IPS DF 6.9 (cell line): ENCODE measurements at regions not wholly inside any gene's neighbourhood (a gene's known extent, or its start where the extent isn't known, plus 50 kb on each side); places are given as distances from the start of the nearest gene placed in this dataset.
"Not testable (repeated sequence)": the region's sequence is repeated elsewhere in the genome, so short reads cannot be mapped to it uniquely, and the experiment has no call there.

Experiments used
- DNase-seq: peaks from one replicate; pipeline ENCODE4 v3.0.0-alpha.2; 2013; ENCODE audit warnings: low read depth, low spot score
- H3K27ac ChIP-seq: one replicate; pipeline ENCODE4 v1.5.1; 2013; ENCODE audit warnings: low read length, control low read depth
- H3K27me3 ChIP-seq: 2 replicates; pipeline ENCODE4 v1.6.1; 2013; ENCODE audit warnings: mild to moderate bottlenecking, low read length; ENCODE audit not compliant: control insufficient read depth, insufficient read depth
- H3K36me3 ChIP-seq: 2 replicates; pipeline ENCODE4 v1.6.1; 2013; ENCODE audit warnings: low read length; ENCODE audit not compliant: control insufficient read depth, insufficient read depth
- H3K4me1 ChIP-seq: 2 replicates; pipeline ENCODE4 v1.6.1; 2013; ENCODE audit warnings: low read length; ENCODE audit not compliant: control insufficient read depth, insufficient read depth
- H3K4me3 ChIP-seq: 2 replicates; pipeline ENCODE4 v1.5.1; 2013; ENCODE audit warnings: mild to moderate bottlenecking, low read length
- H3K9me3 ChIP-seq: 2 replicates; pipeline ENCODE4 v1.6.1; 2013; ENCODE audit warnings: low read length, inconsistent platforms; ENCODE audit not compliant: control insufficient read depth, insufficient read depth
- WGBS: extraction: QIAGEN DNeasy Blood & Tissue Kit; methylation state at CpG from one replicate; pipeline ENCODE4 v1.1.7; 2013; ENCODE audit warnings: mixed read lengths, missing lambda C conversion rate; ENCODE audit not compliant: insufficient read length, insufficient coverage; 5-methylcytosine and 5-hydroxymethylcytosine counted together

DNA sequence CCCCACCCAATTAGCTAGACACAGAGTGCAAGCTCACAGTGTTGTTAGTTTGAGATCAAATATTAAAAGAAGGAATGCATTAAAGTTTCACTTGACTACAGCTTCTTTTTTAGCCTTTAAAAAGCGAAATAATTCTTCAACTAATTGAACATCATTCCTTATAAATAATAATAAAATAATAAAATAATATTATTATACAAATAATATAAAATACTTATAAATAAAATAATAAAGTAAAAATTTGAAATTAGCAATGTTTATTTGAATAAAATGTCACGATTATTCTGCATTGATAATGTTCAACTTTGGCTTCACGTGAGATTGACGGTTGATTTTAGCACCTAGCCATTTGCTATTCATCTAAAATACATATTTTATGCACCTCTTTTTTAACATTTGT is 819.3 kb downstream of the FRK start:
- Histone ChIP-seq H3K9me3 (no peaks in the 10 kb centered on the region), H3K27me3 (no peaks in the 10 kb centered on the region; the same call in 1 of the 2 replicates), H3K4me3 (no peak overlapping the region), H3K27ac (no peak overlapping the region), H3K36me3 (no peaks in the 10 kb centered on the region), H3K4me1 (no peaks in the 10 kb centered on the region)
- WGBS, result 100% methylated on average over 1 of the region's 4 CpGs
- no peak for DNase-seq

DNA sequence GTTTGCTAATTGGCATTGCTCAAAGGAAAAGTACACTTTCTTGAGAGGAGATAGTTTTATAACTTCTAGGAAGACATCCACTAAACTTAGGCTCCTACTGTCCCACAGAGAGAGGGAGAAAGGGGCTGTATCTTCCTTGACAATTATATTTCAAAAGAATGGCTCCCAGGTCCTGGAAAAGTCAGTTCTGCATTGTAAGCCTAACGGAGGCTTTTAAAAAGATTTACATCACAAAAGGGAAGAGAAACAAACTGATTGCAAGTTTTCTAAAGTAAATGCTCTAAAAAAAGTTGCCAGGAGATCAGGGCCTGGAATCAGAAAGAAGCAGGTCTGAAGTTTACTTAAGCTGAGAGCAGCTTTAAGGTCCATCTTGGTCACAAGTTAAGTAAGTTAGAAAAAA is 839.5 kb downstream of the FRK start:
- no peaks in the 10 kb centered on the region for H3K36me3 ChIP-seq
- no peak overlapping the region for H3K4me3 ChIP-seq
- no CpG with 5 or more reads among the region's 1 CpG for WGBS
- H3K27ac ChIP-seq, result no peak overlapping the region
- no peaks in the 10 kb centered on the region for H3K4me1 ChIP-seq
- H3K9me3 ChIP-seq, result no peaks in the 10 kb centered on the region
- DNase-seq, result no peak
- H3K27me3 ChIP-seq, result peaks cover 7% of the 10 kb centered on the region

DNA sequence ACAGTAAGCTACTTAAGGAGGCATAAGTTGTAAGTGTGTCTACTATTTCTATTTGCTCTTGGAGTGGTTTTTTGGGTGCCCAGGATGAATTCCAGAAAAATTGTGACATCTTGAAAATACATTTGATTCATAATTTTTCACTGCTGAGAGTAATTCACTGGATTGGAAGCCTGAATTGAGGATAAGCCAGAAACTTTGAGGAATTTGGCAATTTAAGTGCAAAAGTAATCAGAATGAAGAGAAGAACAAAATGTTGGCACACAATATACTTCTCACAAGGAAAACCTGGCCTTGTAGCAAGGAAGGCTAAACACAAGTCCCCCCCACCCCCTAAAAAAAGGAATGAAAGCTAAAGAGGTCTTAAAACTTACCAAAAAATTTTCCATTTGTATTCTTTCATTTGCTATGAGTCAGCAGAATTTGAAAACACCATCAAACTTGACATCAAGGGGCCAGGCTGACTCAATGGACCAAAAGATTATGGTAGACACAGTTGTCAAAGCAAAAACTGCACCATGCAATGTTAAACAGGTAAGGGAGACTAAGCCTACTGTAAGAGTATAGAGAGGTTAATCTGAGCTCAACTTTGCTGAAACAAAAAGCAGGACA is 840.0 kb downstream of the FRK start:
- DNase-seq, result no peak

DNA sequence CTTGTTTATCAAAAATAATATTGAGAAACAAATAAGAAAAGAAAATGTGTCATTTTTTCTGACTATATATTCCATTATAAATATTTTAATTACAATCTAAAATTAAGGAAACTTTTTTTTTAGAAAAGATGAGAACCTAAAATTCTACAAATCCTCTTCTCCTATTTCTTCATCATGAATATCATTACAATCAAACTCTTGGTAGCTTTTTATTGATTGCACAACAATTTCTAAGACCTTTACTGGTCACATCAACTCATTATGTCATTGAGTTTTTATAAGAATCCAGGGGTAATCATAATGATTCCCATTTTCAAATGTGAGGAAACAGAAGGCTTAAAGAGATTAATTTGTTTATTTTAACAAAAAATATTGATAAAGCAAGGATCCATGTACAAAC is 841.0 kb downstream of the FRK start:
- no peak for DNase-seq
- H3K27me3 ChIP-seq, result peaks cover 7% of the 10 kb centered on the region
- H3K4me1 ChIP-seq, result no peaks in the 10 kb centered on the region
- no peak overlapping the region for H3K27ac ChIP-seq
- H3K4me3 ChIP-seq, result no peak overlapping the region
- H3K36me3 ChIP-seq, result no peaks in the 10 kb centered on the region
- H3K9me3 ChIP-seq, result no peaks in the 10 kb centered on the region

More for the DNA sequence above, 840.0 kb downstream of the FRK start:
- Histone ChIP-seq H3K4me1 (no peaks in the 10 kb centered on the region), H3K27ac (no peak overlapping the region), H3K36me3 (no peaks in the 10 kb centered on the region), H3K27me3 (peaks cover 7% of the 10 kb centered on the region), H3K4me3 (no peak overlapping the region), H3K9me3 (no peaks in the 10 kb centered on the region)

DNA sequence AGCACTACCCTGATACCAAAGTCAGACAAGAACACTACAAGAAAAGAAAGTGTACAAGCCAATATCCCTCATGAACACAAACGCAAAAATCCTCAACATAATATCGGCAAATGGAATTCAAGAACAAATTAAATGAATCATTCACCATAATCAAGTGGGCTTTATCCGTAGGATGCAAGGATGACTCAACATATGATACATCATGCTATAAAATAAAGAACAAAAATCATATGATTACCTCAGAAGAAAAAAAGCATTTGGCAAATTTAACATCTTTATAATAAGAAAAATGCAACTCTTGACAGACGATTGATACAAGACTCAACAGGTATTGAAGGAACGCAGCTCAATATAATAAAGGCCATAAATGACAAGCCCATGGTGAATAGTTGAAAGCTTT is 843.9 kb downstream of the FRK start:
- WGBS, result no CpG with 5 or more reads among the region's 5 CpGs
- Histone ChIP-seq H3K9me3 (no peaks in the 10 kb centered on the region), H3K36me3 (no peaks in the 10 kb centered on the region), H3K27me3 (peaks cover 5% of the 10 kb centered on the region), H3K4me3 (no peak overlapping the region), H3K27ac (no peak overlapping the region), H3K4me1 (no peaks in the 10 kb centered on the region)
- no peak for DNase-seq

DNA sequence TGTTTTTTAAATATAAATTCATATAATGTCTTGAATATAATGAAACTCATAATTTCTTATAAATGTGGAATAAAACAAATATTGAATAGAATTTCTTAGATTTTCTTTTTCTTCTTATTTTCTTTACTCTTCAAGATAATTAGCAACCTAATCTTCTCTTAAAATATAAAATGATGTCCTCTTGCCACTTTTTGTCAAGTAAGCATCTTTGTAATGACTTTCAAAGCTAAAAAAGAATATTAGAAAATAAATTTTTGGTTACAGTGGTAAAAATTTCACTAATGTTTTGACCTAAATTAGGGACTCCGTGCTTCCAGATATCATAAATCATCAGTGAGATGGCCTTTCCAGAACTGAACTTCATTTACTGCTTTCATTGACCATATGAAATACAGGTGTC is 846.4 kb downstream of the FRK start:
- no peak for DNase-seq

DNA sequence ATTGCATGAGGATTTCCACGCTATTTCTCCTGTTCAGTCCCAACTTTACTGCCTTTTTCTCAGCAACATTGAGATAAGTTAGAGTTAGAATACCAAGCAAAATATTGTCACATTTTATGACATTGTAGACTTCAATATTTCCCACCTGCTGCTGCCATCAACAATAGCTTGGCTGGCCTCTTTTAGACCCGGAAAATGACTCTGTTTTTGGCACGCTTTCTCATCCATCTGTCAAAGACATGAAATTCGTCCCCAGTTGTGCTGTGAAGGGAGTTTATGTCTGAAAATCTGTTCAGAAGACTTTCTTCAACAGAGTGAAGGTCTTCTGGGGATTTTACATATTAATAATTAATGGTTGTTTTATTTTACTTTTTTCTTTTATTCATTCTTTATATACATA is 857.3 kb downstream of the FRK start:
- Histone ChIP-seq H3K4me3 (no peak overlapping the region), H3K4me1 (no peaks in the 10 kb centered on the region), H3K27me3 (no peaks in the 10 kb centered on the region), H3K9me3 (no peaks in the 10 kb centered on the region), H3K27ac (no peak overlapping the region), H3K36me3 (no peaks in the 10 kb centered on the region)
- WGBS, result no CpG with 5 or more reads among the region's 4 CpGs
- DNase-seq, result no peak

More for the DNA sequence above, 846.4 kb downstream of the FRK start:
- no peaks in the 10 kb centered on the region for H3K9me3 ChIP-seq
- no peak overlapping the region for H3K27ac ChIP-seq
- no peaks in the 10 kb centered on the region for H3K4me1 ChIP-seq
- no peak overlapping the region for H3K4me3 ChIP-seq
- no peaks in the 10 kb centered on the region for H3K27me3 ChIP-seq
- H3K36me3 ChIP-seq, result no peaks in the 10 kb centered on the region
- no CpG with 5 or more reads among the region's 1 CpG for WGBS

DNA sequence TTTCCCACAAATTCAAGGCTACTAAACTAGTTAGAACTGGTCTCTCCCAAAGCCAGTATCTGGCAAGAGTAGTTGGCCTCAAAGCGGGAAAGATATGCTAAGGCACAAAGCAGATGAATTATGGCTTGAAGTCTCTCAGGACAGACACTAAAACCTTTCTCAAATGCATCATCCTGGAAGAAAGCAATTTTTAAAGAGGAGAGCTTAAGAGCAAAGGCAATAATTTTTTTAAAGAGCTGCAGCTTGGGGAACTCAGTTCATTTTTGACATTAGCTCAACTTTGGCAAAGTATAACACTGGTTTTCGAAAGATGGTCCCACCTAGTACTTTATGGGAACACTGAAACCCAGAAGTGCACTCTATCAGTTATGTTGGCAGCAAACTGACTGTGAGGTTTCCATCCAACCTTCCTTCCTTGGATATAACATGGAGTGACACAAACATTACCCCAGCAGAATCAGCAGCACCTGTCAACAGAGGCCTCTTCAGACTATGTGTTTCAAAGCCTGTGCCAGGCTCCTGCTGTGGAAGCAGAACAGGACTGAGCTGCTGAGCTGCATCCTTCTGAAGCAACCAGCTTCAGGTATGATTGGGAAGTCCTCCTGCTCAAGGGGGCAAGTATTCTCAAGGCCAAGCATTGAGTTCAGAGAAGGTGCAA is 852.3 kb upstream of the HS3ST5 start:
- no peak for DNase-seq
- Histone ChIP-seq H3K36me3 (no peaks in the 10 kb centered on the region), H3K27ac (no peak overlapping the region), H3K27me3 (no peaks in the 10 kb centered on the region), H3K4me1 (no peaks in the 10 kb centered on the region), H3K4me3 (no peak overlapping the region), H3K9me3 (no peaks in the 10 kb centered on the region)
- no CpG with 5 or more reads among the region's 2 CpGs for WGBS

DNA sequence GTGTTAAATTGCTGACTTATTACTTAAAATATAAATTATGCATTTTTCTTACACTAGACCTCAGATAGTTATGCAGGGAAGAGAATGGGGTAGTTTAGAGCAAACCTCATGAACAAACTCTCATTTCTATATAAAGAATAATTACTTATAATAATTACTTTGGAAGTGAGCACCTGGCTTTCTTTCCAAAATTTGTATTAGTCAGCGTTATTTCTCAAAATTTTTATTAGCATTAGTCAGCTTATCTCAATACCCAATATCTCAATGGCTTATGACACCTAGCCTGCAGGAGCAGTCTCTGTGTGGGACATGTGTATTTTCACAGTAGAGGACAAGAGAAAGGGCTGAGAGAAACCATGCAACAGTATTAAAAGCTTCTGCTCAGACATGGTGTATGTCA is 849.2 kb upstream of the HS3ST5 start:
- no CpG with 5 or more reads among the region's 1 CpG for WGBS
- Histone ChIP-seq H3K27me3 (no peaks in the 10 kb centered on the region), H3K4me1 (no peaks in the 10 kb centered on the region), H3K9me3 (no peaks in the 10 kb centered on the region), H3K4me3 (no peak overlapping the region), H3K27ac (no peak overlapping the region), H3K36me3 (no peaks in the 10 kb centered on the region)
- no peak for DNase-seq

DNA sequence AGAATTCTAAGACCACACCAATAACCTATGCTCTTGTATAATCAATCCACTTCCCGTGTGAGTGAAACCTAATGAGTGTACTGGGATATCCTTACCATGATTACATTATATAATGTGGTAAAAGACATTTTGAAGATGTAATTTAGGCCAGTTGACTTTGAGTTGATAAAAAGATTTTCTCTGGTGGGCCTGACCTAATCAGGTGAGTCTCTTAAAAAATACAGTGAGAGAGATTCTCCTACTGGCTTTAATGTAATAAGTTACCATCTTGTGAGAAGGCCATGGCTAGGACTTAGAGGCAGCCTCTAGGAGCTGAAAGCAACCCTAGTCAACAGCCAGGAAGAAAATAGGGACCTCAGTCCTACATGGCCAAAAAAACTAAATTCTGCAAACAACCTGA is 847.7 kb upstream of the HS3ST5 start:
- Histone ChIP-seq H3K27ac (no peak overlapping the region), H3K27me3 (no peaks in the 10 kb centered on the region), H3K36me3 (no peaks in the 10 kb centered on the region), H3K4me3 (no peak overlapping the region), H3K4me1 (no peaks in the 10 kb centered on the region), H3K9me3 (no peaks in the 10 kb centered on the region)
- no CpG with 5 or more reads among the region's 1 CpG for WGBS
- DNase-seq, result no peak

DNA sequence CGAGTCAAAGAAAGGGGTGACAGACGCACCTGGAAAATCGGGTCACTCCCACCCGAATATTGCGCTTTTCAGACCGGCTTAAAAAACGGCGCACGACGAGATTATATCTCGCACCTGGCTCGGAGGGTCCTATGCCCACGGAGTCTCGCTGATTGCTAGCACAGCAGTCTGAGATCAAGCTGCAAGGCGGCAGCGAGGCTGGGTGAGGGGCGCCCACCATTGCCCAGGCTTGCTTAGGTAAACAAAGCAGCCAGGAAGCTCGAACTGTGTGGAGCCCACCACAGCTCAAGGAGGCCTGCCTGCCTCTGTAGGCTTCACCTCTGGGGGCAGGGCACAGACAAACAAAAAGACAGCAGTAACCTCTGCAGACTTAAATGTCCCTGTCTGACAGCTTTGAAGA is 832.6 kb upstream of the HS3ST5 start:
- DNase-seq, H3K27ac ChIP-seq, H3K36me3 ChIP-seq, H3K9me3 ChIP-seq, H3K27me3 ChIP-seq, H3K4me3 ChIP-seq, H3K4me1 ChIP-seq: not testable (repeated sequence)
- no CpG with 5 or more reads among the region's 18 CpGs for WGBS
